SK-N-MC (cell line): ENCODE measurements at regions not wholly inside any gene's neighbourhood (a gene's known extent, or its start where the extent isn't known, plus 50 kb on each side); places are given as distances from the start of the nearest gene placed in this dataset.

Experiments used
- EZH2 ChIP-seq: fragments of 200-600 bp; sonication (generic); IDR thresholded peaks from one replicate; pipeline ENCODE4 v1.6.1; 2017; ENCODE audit warnings: antibody characterized with exemption
- POLR2AphosphoS5 ChIP-seq: IDR thresholded peaks from 2 replicates; pipeline ENCODE4 v1.6.1; 2012; ENCODE audit warnings: mild to moderate bottlenecking, low read depth, low read length, borderline replicate concordance

DNA sequence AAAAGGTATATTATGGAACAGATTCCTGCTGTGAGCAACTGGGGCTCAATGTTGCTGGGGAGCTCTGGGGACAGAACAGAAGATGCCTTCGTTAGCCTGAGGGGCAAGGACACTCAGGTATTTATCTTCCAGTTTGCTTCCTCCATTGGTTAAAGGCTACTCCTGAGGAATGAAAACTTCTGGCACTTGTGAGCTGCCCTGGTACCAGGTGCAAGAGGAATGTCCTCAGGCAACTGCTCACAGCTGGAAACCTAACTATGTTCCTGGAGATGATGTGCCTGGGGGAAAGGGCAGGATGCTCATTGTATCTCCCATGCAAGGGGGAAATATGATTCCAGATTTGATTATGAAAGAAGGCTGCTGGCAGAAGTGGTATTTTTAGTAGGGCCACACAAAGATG is 54.0 kb upstream of the BBX start:
- TF ChIP-seq EZH2 (no peak), POLR2AphosphoS5 (no peak)
